HG02840 (cell line): ENCODE measurements at regions not wholly inside any gene's neighbourhood (a gene's known extent, or its start where the extent isn't known, plus 50 kb on each side); places are given as distances from the start of the nearest gene placed in this dataset.

Source experiments
- ATAC-seq: cut with Tn5 transposase; IDR thresholded peaks from one replicate; pipeline ENCODE4 v1.9.1; 2021; ENCODE audit warnings: mild to moderate bottlenecking, moderate library complexity, moderate number of reproducible peaks; ENCODE audit not compliant: unreplicated experiment, low FRiP score

DNA sequence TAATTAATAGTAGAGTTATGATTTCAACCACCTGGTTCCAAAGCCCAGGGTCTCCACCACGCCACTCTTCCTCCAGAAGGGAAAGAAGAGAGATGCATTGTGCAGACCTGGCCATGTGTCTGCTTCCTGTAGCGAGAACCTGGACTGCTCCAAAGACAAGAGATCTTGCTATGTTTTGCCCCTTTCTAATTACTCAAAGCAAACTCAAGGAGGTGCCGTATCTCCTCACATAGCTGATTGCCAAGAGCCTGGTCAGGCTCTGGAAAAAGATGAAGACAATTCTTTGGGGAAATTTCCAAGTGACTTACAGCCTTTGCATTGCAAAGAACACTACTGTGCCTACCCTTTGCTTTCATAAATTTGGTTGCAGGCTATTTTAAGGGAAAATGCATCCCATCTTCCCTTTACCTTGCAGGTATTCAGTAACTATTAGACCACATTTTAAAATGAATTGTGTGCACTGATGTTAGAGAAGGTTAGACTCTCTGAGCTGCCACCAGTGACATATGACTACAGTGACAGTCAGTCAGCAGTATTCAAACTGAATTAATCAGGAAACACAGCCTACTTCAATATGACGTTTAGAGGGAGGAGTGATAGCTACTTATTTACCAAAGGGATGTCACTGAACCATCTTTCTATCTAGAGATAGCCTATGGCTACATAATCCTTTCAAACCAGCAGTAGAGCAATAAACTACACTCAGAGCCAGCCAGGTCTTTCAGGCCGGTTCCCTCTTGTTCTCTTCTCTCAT lies 842.1 kb upstream of the FANCL start:
- no peak for ATAC-seq

GRCh38 chr2:59082657-59083056 lies 841.5 kb upstream of the FANCL start:
- ATAC-seq, result no peak

GRCh38 chr2:59080451-59081181 lies 839.5 kb upstream of the FANCL start:
- ATAC-seq, result no peak

- ATAC-seq, result no peak
Observed at GRCh38 chr2:59077981-59078531, 836.9 kb upstream of the FANCL start.

DNA sequence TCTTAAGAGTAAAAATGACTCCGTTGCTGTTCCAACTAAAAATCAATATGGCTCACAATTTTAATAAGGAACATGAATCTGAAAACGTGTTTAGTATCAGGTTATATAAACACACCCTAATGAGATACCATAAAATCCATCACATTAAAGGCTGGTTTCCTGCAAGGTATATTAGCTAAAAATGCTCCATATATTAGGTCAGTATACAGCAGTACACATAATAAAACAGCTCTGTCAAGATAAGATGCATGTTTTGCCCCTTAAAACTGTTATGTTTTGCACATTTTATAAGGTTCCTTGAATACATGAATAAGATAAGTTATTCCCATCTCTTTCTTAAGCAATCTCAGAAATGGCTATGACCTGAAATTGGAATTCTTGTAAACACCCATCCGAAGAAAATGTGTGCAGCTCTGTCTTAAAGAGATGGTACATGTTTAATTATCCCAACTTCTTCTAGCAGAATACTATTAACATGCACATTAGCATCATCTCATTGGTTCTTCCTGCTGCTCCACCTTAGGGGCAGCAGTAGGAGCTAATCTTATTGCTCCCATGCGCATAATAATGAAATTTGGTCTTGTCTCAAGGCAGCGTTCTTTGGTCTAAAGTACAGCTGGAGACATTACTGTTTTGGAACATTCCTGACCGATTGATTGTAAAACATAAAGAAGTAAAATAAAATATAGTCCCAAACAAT lies 836.1 kb upstream of the FANCL start:
- ATAC-seq, result no peak

- ATAC-seq, result no peak
Observed at GRCh38 chr2:59076079-59076619, 835.0 kb upstream of the FANCL start.

DNA sequence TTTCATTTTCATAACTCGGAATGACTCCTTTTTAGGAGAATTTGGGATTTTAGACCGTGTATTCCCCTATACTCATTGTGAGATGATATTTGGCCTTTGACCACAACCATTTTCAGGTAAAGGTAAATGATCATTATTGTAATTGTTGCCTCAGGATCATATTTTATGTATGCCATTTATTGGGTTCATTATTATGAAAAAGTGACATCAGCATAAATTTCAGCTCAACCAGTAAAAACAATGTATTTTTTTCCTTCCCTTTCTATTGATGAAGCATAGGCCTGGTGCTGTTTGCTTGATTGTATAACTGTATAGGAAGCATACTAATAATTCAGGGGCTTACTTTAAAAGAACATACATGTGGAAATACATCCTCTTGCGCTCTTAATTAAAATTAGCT lies 832.9 kb upstream of the FANCL start:
- no peak for ATAC-seq

DNA sequence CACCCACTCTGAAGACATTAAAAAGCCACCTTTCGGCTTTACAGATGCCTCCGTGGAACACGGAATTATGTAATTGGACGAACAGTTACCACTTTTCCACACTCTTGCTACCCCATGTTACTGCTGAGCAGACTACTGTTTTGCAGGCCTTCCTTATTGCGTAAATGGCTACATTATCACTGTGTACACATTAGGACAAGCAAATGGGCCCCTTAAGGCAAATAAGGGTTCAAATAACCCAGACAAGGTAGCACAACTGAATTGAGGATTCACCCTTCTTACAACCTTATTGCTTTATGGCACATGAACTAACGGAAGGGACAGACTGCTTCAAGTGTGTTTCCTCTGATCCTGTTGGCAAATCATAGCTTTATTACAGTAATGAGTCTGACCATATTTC lies 832.2 kb upstream of the FANCL start:
- no peak for ATAC-seq

DNA sequence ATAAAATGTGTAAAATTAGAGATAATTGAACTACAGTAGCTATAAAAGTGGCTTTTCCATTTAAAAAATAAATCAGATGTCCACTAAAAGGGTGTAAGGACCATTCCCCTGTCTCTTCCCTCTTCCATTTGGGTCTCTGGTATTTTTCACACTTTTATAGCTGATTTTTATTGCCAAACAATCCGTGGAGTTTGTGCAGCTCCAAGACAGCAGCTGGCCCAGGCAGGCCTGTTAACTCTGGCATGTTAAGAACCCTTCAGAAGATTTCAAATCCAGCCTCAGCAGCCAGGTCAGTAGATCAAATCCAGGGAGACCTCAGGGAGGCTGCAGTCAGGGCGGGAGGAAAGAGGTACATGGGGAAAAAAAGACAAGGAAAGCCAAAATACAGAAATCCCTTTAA lies 827.1 kb upstream of the FANCL start:
- ATAC-seq, result no peak

GRCh38 chr2:59066787-59067399 lies 825.8 kb upstream of the FANCL start:
- ATAC-seq, result no peak

DNA sequence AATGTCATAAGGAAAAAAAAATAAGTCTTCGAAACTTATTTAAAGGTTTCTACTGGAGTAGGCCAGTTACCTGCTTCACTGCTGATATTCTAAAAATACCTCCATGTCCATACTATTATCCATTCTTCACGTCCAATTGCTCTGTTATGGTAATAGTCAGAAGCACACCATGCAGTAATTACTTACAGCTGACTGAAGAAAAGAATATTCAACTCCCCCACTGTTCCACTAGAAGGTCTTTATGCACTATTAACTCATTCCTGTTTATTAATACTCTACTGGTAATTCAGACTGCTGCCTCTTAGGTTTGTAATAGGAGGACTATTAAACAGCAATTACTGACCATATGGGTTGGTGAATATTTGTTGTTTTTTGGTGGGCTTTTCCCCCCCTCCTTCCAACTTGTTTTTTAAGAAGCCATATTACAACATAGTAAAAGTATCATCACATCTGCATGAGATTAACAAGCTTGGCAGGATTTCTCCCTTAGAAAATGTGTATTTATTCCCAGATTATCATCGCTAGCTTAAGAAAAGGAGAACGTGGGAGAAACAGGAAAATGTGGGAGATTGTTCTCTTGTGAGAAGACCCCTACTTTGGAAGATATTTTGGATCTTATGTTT lies 806.4 kb upstream of the FANCL start:
- ATAC-seq, result no peak

- ATAC-seq, result no peak
Observed at GRCh38 chr2:59046401-59047372, 805.6 kb upstream of the FANCL start.

- ATAC-seq, result no peak
Observed at GRCh38 chr2:59044736-59045135, 803.6 kb upstream of the FANCL start.

DNA sequence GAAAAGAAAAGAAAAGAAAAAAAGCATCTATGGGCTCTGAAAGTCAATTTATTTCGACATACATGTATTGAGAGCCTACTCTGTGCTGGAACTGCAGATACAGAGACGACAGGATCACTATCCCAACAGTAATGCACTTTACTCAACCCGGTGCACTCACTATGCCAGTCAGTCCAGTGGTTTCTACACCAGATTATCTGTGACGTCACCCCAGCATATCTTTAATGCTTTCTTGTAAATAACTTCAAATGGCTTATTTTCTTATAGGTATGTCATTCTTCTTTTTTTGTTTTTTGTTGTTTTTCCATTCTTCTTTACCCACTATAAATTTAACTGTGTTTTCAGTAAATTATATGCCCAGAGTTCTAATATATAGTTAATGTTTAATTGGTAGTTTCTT lies 800.0 kb upstream of the FANCL start:
- no peak for ATAC-seq

DNA sequence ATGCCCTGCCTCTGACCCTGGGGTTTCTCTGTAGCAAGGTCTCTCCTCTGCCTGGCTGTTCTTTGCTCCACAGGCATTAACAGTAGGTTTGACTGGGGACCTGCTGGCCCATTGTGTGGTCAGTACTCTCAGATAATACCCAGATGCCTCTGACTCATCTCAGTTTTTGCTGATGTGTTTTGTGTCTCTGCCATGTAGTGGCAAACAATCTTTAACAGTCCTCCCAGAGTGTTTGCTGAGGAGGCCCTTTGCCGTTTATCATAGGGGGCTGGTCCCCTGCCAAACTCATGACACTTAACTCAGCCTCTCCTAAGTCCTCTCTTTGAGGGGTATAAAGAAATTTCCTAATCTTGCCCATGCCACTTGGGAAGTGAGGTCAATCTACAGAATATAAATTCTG lies 793.7 kb upstream of the FANCL start:
- no peak for ATAC-seq

DNA sequence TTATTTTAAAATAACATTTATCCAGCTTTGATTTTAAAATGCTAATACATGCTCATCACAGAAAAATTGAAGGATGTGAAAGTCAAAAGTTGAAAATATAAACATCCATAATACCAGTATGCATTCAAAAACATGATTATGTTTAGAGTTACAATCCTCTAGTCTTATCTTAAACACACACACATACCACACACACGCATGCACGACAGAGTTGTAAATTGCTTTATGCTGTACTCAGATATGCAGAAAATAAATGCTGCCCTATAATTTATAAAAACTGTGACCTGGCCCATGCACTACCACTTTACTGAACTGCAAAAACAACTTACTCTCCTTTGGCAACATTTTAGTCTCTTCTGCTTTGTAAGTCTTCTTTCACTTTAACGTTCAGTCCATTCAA lies 793.0 kb upstream of the FANCL start:
- no peak for ATAC-seq

GRCh38 chr2:59033661-59034060 lies 792.5 kb upstream of the FANCL start:
- no peak for ATAC-seq

DNA sequence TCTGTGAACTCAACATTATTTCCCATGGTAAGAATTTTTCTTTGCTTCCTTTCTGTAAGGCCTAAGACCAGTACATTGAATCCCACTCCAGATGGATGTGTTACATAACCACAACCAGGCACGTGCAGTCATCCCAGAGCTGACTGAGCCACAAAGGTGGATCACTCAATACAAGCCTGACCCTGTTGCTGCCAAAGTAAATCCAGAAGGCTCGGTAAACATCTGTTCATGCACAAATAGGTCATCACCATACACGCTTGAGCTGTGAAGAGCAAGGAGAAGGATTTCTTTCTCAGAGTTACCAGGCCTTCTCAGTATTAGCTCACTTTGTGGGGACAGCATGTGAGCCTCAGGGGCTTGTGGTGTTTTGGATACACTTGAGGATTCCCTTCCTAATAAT lies 791.4 kb upstream of the FANCL start:
- no peak for ATAC-seq

- ATAC-seq, result no peak
Observed at GRCh38 chr2:59029058-59029457, 787.9 kb upstream of the FANCL start.
